Myocyte (in vitro differentiated cells): ENCODE measurements at regions not wholly inside any gene's neighbourhood (a gene's known extent, or its start where the extent isn't known, plus 50 kb on each side); places are given as distances from the start of the nearest gene placed in this dataset.

Experiments
- DNase-seq: peaks from one replicate; pipeline ENCODE4 v3.0.0-alpha.2; 2012; ENCODE audit warnings: low read depth

GRCh38 chr10:83248106-83248631 lies 891.1 kb upstream of the GHITM start:
- no peak for DNase-seq

- DNase-seq: no peak
Measured at GRCh38 chr10:83250396-83250795, 888.9 kb upstream of the GHITM start.

GRCh38 chr10:83252169-83252568 lies 887.1 kb upstream of the GHITM start:
- no peak for DNase-seq

- no peak for DNase-seq
Measured at GRCh38 chr10:83252596-83252995, 886.7 kb upstream of the GHITM start.

GRCh38 chr10:83253011-83253671 lies 886.2 kb upstream of the GHITM start:
- no peak for DNase-seq

- DNase-seq: no peak
Measured at GRCh38 chr10:83254698-83255097, 884.6 kb upstream of the GHITM start.

GRCh38 chr10:83262434-83262833 lies 876.9 kb upstream of the GHITM start:
- no peak for DNase-seq

GRCh38 chr10:83272666-83273434 lies 866.5 kb upstream of the GHITM start:
- DNase-seq: no peak

- no peak for DNase-seq
Measured at GRCh38 chr10:83274088-83274487, 865.2 kb upstream of the GHITM start.

GRCh38 chr10:83276971-83277370 lies 862.3 kb upstream of the GHITM start:
- no peak for DNase-seq

GRCh38 chr10:83283151-83283550 lies 856.2 kb upstream of the GHITM start:
- DNase-seq: no peak

- DNase-seq: no peak
Measured at GRCh38 chr10:83287374-83287773, 851.9 kb upstream of the GHITM start.

- no peak for DNase-seq
Measured at GRCh38 chr10:83289373-83289772, 849.9 kb upstream of the GHITM start.

- DNase-seq: no peak
Measured at GRCh38 chr10:83289948-83290347, 849.4 kb upstream of the GHITM start.

GRCh38 chr10:83301732-83302131 lies 837.6 kb upstream of the GHITM start:
- no peak for DNase-seq

- no peak for DNase-seq
Measured at GRCh38 chr10:83302623-83303022, 836.7 kb upstream of the GHITM start.

- DNase-seq: no peak
Measured at GRCh38 chr10:83310688-83311087, 828.6 kb upstream of the GHITM start.

- no peak for DNase-seq
Measured at GRCh38 chr10:83312570-83312969, 826.7 kb upstream of the GHITM start.

GRCh38 chr10:83332690-83333089 lies 806.6 kb upstream of the GHITM start:
- DNase-seq: no peak

GRCh38 chr10:83333566-83333965 lies 805.7 kb upstream of the GHITM start:
- DNase-seq: no peak

GRCh38 chr10:83343676-83344075 lies 795.6 kb upstream of the GHITM start:
- DNase-seq: no peak

GRCh38 chr10:83346266-83346910 lies 792.9 kb upstream of the GHITM start:
- DNase-seq: no peak
